Subcutaneous abdominal adipose tissue (tissue), 5 donors: ENCODE measurements at regions not wholly inside any gene's neighbourhood (a gene's known extent, or its start where the extent isn't known, plus 50 kb on each side); places are given as distances from the start of the nearest gene placed in this dataset.

ENCODE experiments used
- H3K27ac ChIP-seq: one replicate; pipeline ENCODE4 v1.7.0; 2013; ENCODE audit warnings: low read depth, mild to moderate bottlenecking, inconsistent platforms, low read length, moderate library complexity
- H3K27me3 ChIP-seq, 5 donors: one replicate each; pipeline ENCODE4 v1.7.0; 2013; ENCODE audit warnings: low read length in 5 of 5, inconsistent platforms in 1 of 5; ENCODE audit not compliant: control insufficient read depth in 5 of 5, insufficient read depth in 4 of 5
- H3K36me3 ChIP-seq, 5 donors: one replicate each; pipeline ENCODE4 v1.7.0; 2013; ENCODE audit warnings: low read length in 5 of 5; ENCODE audit not compliant: control insufficient read depth in 5 of 5, insufficient read depth in 5 of 5
- H3K4me1 ChIP-seq, 5 donors: one replicate each; pipeline ENCODE4 v1.7.0; 2013; ENCODE audit warnings: low read length in 5 of 5, mild to moderate bottlenecking in 3 of 5, moderate library complexity in 1 of 5; ENCODE audit not compliant: control insufficient read depth in 5 of 5, insufficient read depth in 5 of 5
- H3K4me3 ChIP-seq, 5 donors: one replicate each; pipeline ENCODE4 v1.7.0; 2013; ENCODE audit warnings: low read length in 5 of 5, low read depth in 1 of 5
- H3K9ac ChIP-seq, 5 donors: one replicate each; pipeline ENCODE4 v1.7.0; 2013; ENCODE audit warnings: low read length in 5 of 5, mild to moderate bottlenecking in 4 of 5, moderate library complexity in 3 of 5
- H3K9me3 ChIP-seq, 5 donors: one replicate each; pipeline ENCODE4 v1.7.0; 2013; ENCODE audit warnings: low read length in 5 of 5; ENCODE audit not compliant: control insufficient read depth in 5 of 5
- donor health status: healthy.
- donor health status: healthy.
- donor health status: healthy.
- donor health status: healthy.
- donor health status: healthy.

DNA sequence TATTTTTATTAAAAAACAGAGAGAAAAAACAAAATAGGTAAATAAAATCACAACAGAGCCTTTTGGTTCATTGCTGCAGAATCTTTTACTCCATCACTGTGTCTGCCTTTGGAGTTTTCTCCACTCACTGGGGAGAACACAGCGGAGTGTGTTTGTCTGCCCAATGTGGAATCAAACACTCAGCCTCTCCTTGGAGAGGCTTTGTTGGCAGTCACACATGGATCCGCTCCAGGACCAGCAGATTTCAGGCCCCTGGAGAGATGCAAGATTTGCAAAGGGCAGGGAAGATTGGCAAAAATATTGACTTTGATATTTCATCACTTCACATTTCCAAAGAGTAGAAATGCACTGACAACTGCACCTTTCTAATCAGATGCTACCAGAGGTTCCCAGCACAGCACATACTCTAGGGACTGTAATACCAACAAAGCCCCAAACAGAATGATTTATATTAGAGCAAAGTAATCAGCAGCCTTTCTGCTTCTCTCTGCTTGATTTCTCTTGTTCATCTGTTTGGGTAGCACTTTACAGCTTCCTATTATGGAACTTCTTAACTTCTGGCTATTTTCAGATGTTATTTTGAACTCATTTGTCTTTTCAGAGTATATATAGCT, 1898.8 kb upstream of the PIK3C3 start:
- Histone ChIP-seq H3K4me1 (peaks cover 0 to 17% (median 9%) of the 10 kb centered on the region in 5 donors), H3K4me3 (no peak overlapping the region), H3K9ac (no peak overlapping the region), H3K9me3 (no peaks in the 10 kb centered on the region), H3K27me3 (no peaks in the 10 kb centered on the region), H3K27ac (no peak overlapping the region), H3K36me3 (no peaks in the 10 kb centered on the region)

GRCh38 chr18:40055262-40055661, 1899.8 kb upstream of the PIK3C3 start:
- no peak overlapping the region for H3K27ac ChIP-seq
- H3K27me3 ChIP-seq = no peaks in the 10 kb centered on the region
- no peaks in the 10 kb centered on the region for H3K9me3 ChIP-seq
- H3K4me1 ChIP-seq = peaks cover 0 to 17% (median 9%) of the 10 kb centered on the region in 5 donors
- no peak overlapping the region for H3K4me3 ChIP-seq
- H3K9ac ChIP-seq = no peak overlapping the region
- H3K36me3 ChIP-seq = no peaks in the 10 kb centered on the region

- Histone ChIP-seq H3K36me3 (no peaks in the 10 kb centered on the region), H3K4me1 (no peaks in the 10 kb centered on the region), H3K4me3 (no peak overlapping the region), H3K9me3 (no peaks in the 10 kb centered on the region), H3K9ac (no peak overlapping the region), H3K27me3 (peaks cover 0 to 3% (median 0%) of the 10 kb centered on the region in 5 donors), H3K27ac (no peak overlapping the region)
Measured at GRCh38 chr18:40049716-40050115, 1905.3 kb upstream of the PIK3C3 start.

- H3K36me3 ChIP-seq = no peaks in the 10 kb centered on the region
Measured at GRCh38 chr18:40048886-40049650, 1906.0 kb upstream of the PIK3C3 start.

DNA sequence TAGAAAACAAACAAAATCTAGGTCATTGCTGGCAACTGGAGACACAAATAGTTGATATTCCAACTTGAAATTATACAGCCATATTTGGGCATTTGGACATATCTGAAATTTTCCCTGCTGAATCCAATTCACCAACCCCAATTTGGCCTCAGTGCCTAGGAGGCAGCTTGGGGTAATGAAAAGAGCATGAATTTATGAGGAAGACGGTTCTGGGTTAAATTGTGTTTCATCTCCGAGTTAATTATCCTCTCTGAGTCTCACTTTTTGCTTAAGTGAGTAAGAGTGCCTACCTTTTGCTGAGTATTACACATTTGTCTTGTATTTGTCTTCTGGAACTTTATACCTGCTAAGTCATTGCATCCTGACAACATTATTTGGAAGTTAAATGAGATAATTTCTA, 1906.8 kb upstream of the PIK3C3 start:
- Histone ChIP-seq H3K27ac (no peak overlapping the region), H3K9ac (no peak overlapping the region), H3K36me3 (no peaks in the 10 kb centered on the region)

More at GRCh38 chr18:40048886-40049650, 1906.0 kb upstream of the PIK3C3 start:
- peaks cover 0 to 3% (median 0%) of the 10 kb centered on the region in 5 donors for H3K27me3 ChIP-seq
- no peaks in the 10 kb centered on the region for H3K9me3 ChIP-seq
- no peak overlapping the region for H3K27ac ChIP-seq
- no peak overlapping the region for H3K9ac ChIP-seq
- no peak overlapping the region for H3K4me3 ChIP-seq
- no peaks in the 10 kb centered on the region for H3K4me1 ChIP-seq

GRCh38 chr18:40046596-40046995, 1908.4 kb upstream of the PIK3C3 start:
- no peaks in the 10 kb centered on the region for H3K36me3 ChIP-seq
- H3K4me1 ChIP-seq = no peaks in the 10 kb centered on the region
- H3K27ac ChIP-seq = no peak overlapping the region
- no peaks in the 10 kb centered on the region for H3K9me3 ChIP-seq
- H3K4me3 ChIP-seq = no peak overlapping the region
- peaks cover 0 to 3% (median 0%) of the 10 kb centered on the region in 5 donors for H3K27me3 ChIP-seq
- no peak overlapping the region for H3K9ac ChIP-seq

More for the DNA sequence above, 1906.8 kb upstream of the PIK3C3 start:
- Histone ChIP-seq H3K4me1 (no peaks in the 10 kb centered on the region), H3K9me3 (no peaks in the 10 kb centered on the region), H3K27me3 (peaks cover 0 to 3% (median 0%) of the 10 kb centered on the region in 5 donors), H3K4me3 (no peak overlapping the region)

DNA sequence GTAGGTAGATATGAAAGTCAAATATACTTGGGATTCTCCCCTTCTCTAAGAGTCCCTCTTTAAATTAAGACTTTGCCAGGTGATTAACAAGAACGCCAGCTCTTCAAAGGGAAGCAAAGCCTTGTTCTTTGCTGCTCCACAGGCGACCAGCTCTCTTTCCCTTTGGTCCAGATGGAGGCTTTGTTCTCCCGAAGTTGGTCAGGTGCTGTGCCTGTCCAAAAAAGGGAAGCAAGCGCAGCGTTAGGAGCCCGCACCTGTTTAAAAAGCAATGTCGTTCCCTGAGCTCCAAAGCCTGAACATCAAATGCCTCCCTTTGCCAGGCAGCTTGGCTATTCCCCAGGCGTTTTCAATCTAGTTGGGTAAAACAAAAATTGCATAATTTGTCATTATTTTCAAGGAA, 1913.1 kb upstream of the PIK3C3 start:
- Histone ChIP-seq H3K4me3 (no peak overlapping the region), H3K4me1 (no peaks in the 10 kb centered on the region), H3K36me3 (no peaks in the 10 kb centered on the region), H3K27ac (no peak overlapping the region), H3K27me3 (no peaks in the 10 kb centered on the region), H3K9ac (no peak overlapping the region), H3K9me3 (no peaks in the 10 kb centered on the region)

DNA sequence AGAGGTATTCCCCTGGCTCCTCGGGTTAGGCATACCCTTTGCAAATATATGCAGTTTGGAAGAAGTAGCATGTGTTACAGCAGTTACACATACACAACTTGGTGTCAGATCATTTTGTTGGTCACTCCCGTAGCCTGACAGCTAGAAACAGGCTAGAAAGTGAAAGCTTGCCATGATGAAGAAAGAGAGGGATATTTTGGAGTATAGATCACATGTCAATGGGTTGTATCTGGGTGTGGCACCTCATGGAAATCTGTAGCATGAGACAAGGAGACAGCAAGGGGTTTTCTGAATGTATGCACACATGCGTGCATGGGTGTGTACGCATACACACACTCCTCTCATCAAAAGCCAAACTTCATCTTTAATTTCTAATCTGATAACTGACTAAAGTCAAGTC, 1914.5 kb upstream of the PIK3C3 start:
- no peaks in the 10 kb centered on the region for H3K4me1 ChIP-seq
- H3K27me3 ChIP-seq = no peaks in the 10 kb centered on the region
- no peak overlapping the region for H3K9ac ChIP-seq
- no peaks in the 10 kb centered on the region for H3K36me3 ChIP-seq
- no peak overlapping the region for H3K4me3 ChIP-seq
- H3K9me3 ChIP-seq = no peaks in the 10 kb centered on the region
- H3K27ac ChIP-seq = no peak overlapping the region

GRCh38 chr18:40037356-40037755, 1917.7 kb upstream of the PIK3C3 start:
- no peaks in the 10 kb centered on the region for H3K36me3 ChIP-seq
- H3K4me3 ChIP-seq = no peak overlapping the region
- H3K27ac ChIP-seq = no peak overlapping the region
- H3K9ac ChIP-seq = no peak overlapping the region
- no peaks in the 10 kb centered on the region for H3K4me1 ChIP-seq
- H3K9me3 ChIP-seq = no peaks in the 10 kb centered on the region
- no peaks in the 10 kb centered on the region for H3K27me3 ChIP-seq

DNA sequence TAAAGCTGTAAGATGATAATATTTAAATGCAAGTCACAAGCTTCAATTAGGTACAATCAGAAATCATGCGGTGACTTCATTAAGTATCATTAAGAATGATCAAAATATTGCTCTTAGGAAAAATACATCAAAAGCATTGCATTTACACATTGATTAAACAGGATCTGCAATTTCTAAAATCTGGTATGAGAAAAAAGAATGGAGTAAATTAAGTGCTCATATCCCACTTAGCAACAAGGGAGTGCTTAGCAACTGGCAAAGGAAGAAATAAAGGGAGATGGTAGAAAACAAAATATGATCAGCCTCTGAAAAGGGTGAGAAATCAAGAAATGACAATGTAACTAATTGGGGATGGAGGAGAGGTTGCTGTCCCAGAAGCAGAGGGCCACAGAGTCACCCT, 1918.2 kb upstream of the PIK3C3 start:
- Histone ChIP-seq H3K4me1 (no peaks in the 10 kb centered on the region), H3K9me3 (no peaks in the 10 kb centered on the region), H3K4me3 (no peak overlapping the region), H3K27me3 (no peaks in the 10 kb centered on the region), H3K9ac (no peak overlapping the region), H3K36me3 (no peaks in the 10 kb centered on the region), H3K27ac (no peak overlapping the region)
